ENCODE measurements at regions not wholly inside any gene's neighbourhood (a gene's known extent, or its start where the extent isn't known, plus 50 kb on each side); places are given as distances from the start of the nearest gene placed in this dataset.

DNA sequence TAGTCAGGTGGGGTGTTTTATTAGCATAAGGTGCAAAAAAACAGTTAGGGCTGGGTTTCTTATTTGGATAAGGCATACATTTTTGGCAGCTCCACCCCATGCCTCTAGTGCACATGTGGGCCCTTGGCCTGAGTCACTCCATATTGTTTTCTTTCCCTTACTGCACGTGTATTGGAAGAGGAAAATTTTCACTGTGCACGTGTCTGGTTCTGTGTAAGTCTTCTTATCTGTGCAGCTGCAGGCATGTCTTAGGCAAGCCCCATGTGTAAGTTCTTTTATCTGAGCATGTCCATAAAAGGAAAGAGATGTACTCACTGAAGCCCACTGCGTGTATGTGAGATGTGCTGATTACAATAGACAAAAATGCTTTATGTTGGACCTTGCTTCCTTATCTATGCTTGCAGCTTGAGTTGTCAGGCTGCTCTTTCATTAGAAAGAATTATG lies 540.3 kb upstream of the IGFBP3 start:
- DNase-seq = no peak

GRCh38 chr7:46459942-46460341 lies 538.9 kb upstream of the IGFBP3 start:
- no peak for DNase-seq

DNA sequence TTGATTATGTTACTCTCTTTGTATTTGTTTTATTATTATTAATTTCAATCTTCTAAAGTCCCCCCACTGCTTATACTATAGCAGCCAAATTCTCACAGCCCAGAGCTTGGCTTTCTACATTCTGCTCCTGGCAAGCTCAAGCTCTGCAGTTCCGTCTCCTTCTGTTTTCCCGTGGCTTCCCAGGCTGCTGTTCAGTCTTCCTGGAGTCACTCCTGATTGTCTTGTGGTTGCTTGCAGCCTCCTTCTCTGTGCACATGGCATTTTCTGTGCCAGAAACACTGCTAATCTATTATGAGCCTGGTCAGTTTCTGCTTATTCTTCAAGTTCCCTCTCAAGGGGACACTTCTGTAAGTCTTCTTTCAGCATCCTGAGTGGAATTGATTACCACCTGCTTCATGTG lies 533.7 kb upstream of the IGFBP3 start:
- no peak for DNase-seq

DNA sequence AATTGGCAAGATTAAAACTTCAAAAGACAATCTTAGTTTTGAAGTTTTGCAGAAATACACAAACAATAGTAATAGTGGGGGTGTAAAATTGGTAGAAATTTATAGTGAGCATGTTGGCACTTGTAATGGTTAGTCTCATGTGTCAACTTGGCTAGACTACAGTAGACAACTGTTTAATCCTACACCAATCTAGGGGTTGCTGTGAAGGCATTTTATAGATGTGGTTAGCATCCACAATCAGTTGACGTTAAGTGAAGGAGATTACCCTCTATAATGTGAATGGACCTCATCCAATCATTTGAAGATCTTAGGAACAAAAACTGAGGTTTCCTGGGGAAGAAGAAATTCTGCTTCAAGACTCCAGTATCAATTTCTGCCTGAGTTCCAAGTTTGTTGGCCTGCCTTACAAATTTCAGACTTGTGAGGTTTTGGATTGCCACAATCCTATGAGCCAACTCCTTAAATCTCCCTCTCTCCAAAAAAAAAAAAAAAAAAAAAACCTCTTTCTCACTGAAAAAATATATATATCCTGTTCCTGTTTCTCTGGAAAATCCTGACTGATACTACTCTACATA lies 531.6 kb upstream of the IGFBP3 start:
- no peak for DNase-seq

GRCh38 chr7:46451846-46452245 lies 530.8 kb upstream of the IGFBP3 start:
- no peak for DNase-seq

- no peak for DNase-seq
Observed at GRCh38 chr7:46450886-46451285, 529.8 kb upstream of the IGFBP3 start.

GRCh38 chr7:46450425-46450824 lies 529.4 kb upstream of the IGFBP3 start:
- no peak for DNase-seq

DNA sequence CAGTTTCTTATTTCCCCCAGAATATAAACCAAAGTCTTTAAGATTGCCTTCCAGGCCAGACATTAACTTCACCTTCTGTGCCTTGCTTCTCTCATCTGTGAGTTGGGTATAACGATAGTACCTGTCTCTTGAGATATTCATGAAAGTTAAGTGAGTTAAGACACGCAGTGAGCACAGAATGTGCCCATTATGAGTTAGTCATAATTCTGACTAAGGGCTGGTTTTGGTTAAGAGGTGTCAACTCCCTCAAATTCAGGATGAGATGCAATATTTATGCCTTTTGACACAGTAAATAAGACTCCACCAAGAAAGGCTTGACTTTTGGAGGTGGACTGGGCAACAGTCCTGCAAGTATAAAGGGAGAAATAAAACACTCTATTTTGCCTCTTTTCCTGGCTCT lies 528.7 kb upstream of the IGFBP3 start:
- no peak for DNase-seq

DNA sequence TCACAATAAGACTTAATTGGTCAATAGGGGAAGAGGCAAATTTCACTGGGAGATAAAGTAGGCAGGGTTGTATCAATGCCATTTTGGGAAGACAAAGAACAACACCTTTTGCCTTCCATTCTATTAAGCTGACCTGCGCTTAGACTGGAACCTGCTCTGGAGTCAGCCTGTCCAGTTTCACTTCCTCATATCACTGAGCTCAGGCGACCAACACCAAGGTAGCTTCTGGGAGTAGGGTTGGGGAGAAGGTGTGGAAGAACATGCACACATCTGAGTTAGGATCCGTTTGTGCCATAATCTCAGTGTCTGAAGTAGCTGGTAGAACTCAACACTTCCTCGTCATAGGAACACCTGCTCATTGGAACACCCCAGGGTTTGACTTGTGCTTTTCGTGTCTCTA lies 527.4 kb upstream of the IGFBP3 start:
- no peak for DNase-seq

- DNase-seq = no peak
Observed at GRCh38 chr7:46446151-46446550, 525.1 kb upstream of the IGFBP3 start.

DNA sequence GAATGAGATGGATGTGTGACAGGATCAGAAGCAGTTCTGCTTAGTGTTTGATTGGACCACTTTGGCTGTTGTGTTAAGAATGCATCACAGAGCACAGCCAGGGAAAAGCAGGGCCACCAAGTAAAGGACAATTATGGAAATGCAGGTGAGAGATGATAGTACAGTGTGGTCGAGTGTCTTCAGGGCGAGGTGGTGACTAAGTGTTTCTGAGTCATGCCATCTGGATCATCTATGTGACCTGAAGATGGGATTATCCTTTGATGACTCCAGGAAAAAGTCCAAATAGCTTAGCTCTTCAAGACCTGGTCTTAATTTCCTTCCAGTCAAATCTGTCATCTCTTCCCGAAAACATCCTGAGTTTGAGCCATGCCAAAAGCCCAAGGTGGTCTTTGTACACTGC lies 523.2 kb upstream of the IGFBP3 start:
- no peak for DNase-seq

- DNase-seq = no peak
Observed at GRCh38 chr7:46440186-46440585, 519.1 kb upstream of the IGFBP3 start.

DNA sequence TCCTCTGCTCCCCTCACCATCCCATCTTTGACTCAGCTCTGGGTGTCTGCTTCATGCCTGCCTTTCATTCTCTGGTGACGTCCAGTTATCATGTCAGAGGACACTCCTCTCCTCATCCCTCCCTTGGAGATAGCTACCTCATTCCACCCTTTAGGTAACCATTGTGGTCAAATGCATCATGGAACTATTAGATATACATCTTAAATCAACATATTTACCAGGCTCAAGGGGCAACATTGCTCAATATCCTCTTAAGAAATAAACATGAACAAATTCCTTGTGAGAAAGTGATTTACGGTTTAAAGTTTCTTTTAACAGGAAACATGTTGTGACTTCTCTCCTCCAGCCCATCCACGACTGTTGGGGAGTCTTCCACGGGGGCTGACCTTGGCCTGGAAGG lies 511.6 kb upstream of the IGFBP3 start:
- no peak for DNase-seq

DNA sequence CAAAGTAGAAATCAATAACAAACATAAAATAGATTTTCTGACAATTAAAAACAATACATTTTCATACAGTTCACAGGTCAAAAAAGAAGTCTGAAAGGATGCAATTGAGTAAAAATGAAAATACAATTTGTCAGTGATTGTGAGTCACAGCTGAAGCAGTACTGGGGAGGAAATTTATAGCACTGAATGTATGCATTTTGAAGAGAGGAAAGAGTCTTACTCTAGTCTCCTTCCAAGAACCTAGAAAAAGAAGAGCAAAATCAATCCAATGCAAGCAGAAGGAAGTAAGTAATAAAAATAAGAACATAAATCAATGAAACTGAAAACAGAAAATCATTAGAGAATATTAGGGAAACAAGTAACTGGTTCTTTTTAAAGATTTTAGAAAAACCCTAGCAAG lies 507.2 kb upstream of the IGFBP3 start:
- no peak for DNase-seq

DNA sequence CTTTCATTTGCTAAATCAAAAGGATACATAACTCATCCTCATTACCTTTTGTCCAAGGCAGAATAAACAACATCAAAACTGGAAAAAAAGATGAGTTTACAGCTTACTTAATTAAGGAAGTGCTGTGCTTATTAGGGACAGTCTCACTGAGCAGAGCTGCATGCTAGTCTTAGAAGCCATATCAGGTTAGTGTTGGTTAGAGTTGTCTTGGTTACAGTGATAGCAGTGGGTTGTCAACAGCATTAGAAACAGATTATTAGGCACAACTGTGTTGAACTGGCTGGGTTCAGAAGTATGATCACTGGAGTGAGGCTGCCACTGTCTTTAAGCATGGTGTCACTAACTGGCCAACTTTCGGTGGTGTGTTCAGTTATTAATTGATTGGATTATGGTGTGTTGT lies 503.9 kb upstream of the IGFBP3 start:
- no peak for DNase-seq

DNA sequence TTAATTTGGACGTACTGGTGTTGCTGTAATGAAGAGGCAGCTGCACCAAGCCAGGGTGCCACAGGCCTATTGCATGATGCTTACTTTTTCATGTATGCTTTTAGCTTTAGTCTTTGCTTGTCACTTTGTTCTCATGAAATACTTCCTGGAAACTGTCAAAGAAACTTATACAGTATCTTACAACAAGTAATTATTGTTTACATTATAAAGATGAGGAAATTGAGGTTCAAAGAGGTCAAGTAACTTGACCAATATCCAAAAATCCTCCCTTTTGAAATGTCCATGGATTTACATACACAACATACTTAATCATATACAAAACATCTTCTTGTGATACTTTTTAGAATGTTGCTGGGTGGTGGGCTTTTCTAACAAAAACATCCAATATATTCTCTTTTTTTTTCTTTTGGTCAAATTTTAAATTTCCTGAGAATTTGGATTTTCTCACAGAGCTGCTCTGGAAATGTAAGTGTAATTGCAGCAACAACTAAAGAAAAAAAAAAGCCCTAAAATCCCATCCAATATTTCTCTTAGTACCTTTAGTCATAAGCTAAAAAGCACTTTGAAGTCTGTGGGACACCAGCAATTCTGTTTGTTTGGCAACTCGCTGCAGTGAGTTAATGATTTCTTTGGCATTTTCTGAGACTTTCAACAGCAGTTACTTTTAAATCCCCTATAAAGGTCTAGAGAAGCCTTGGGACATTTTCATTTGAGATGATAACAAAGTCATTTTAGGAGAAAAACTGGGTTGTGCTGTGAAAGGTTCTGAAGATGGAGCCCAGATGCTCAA lies 500.6 kb upstream of the IGFBP3 start:
- no peak for DNase-seq

- DNase-seq = no peak
Observed at GRCh38 chr7:46414946-46415345, 493.9 kb upstream of the IGFBP3 start.

DNA sequence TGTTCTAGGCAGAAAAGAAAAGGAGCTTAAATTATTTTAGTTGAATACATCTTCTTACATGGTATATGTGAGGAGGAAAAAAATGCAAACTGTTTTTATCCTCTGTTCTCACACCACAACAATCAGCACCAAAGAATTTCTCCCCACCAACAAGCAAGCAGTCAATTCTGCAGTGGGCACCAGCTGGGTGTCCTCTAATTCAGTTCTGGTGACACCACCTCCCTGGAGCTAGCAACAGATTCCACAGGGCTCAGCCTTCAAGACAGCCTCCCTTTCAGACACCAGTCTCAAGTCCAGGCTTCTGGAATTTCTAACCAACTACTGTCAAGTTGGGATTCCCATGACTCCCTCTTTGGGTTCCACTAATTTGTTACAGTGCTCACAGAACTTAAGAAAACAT lies 490.2 kb upstream of the IGFBP3 start:
- DNase-seq = no peak

DNA sequence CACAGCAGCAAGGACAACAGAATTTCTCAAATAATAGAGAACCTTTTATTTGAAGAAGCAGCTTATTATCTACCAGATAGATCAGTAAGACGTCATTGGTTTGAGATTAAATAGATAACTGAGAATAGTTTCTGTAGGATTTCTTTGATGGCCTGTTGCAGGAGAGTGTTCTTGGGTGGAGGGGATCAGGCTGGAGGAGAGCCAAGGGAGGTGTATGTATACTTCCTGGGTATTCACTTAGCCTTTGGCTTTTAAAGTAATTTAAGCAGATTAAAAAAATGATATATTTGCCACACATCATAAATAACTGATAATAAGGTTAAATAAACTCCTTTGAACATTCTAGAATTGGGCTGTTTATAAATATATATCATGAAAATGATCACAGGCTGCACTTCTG lies 486.1 kb upstream of the IGFBP3 start:
- no peak for DNase-seq

GRCh38 chr7:46397591-46397990 lies 476.5 kb upstream of the IGFBP3 start:
- no peak for DNase-seq

- DNase-seq = no peak
Observed at GRCh38 chr7:46396481-46396880, 475.4 kb upstream of the IGFBP3 start.

- no peak for DNase-seq
Observed at GRCh38 chr7:46393142-46393541, 472.1 kb upstream of the IGFBP3 start.

- no peak for DNase-seq
Observed at GRCh38 chr7:46391231-46392201, 470.4 kb upstream of the IGFBP3 start.

- no peak for DNase-seq
Observed at GRCh38 chr7:46390042-46390441, 469.0 kb upstream of the IGFBP3 start.
